ENCODE measurements at regions not wholly inside any gene's neighbourhood (a gene's known extent, or its start where the extent isn't known, plus 50 kb on each side); places are given as distances from the start of the nearest gene placed in this dataset.

- TF ChIP-seq POLR2A (IDR thresholded peaks at IDR 0.05) (no peak), EP300 (IDR thresholded peaks at IDR 0.05) (no peak), CTCF (IDR thresholded peaks at IDR 0.05) (no peak)
Measured at GRCh38 chr3:127352612-127353011, 64.8 kb upstream of the PRR20G start.

GRCh38 chr3:127351775-127352350 is 64.0 kb upstream of the PRR20G start:
- 71 to 80% (median 74%) methylated on average over 12 of the region's 12 CpGs for WGBS, 3 donors

More at GRCh38 chr3:127352612-127353011, 64.8 kb upstream of the PRR20G start:
- 64 to 69% (median 66%) methylated on average over 4 of the region's 4 CpGs for whole genome bisulfite sequencing, 3 donors
- Histone ChIP-seq H3K4me3 (no peak overlapping the region), H3K27me3 (no peaks in the 10 kb centered on the region), H3K36me3 (no peaks in the 10 kb centered on the region), H3K27ac (no peak overlapping the region), H3K4me1 (ENCODE audit: insufficient read depth) (no peaks in the 10 kb centered on the region), H3K9me3 (no peaks in the 10 kb centered on the region)
- intact Hi-C loops (cut with DNase I), result no loop called here
- no peak for DNase-seq

GRCh38 chr3:127351321-127351720 is 63.5 kb upstream of the PRR20G start:
- 51 to 62% (median 59%) methylated on average over 10 of the region's 10 CpGs for WGBS, 3 donors
- intact Hi-C loops (cut with DNase I), result no loop called here
- DNase-seq, result no peak
- H3K27me3 ChIP-seq, result no peaks in the 10 kb centered on the region
- TF ChIP-seq EP300 (IDR thresholded peaks at IDR 0.05) (no peak), CTCF (IDR thresholded peaks at IDR 0.05) (no peak), POLR2A (IDR thresholded peaks at IDR 0.05) (no peak)
- H3K9me3 ChIP-seq, result no peaks in the 10 kb centered on the region
- no peak overlapping the region for H3K4me3 ChIP-seq
- no peaks in the 10 kb centered on the region for H3K4me1 ChIP-seq (ENCODE audit: insufficient read depth)
- no peak overlapping the region for H3K27ac ChIP-seq
- H3K36me3 ChIP-seq, result no peaks in the 10 kb centered on the region

More at GRCh38 chr3:127351775-127352350, 64.0 kb upstream of the PRR20G start:
- intact Hi-C loops (cut with DNase I), result no loop called here
- Histone ChIP-seq H3K4me3 (no peak overlapping the region), H3K9me3 (no peaks in the 10 kb centered on the region), H3K27ac (no peak overlapping the region), H3K27me3 (no peaks in the 10 kb centered on the region), H3K36me3 (no peaks in the 10 kb centered on the region), H3K4me1 (ENCODE audit: insufficient read depth) (no peaks in the 10 kb centered on the region)
- TF ChIP-seq CTCF (IDR thresholded peaks at IDR 0.05) (no peak), POLR2A (IDR thresholded peaks at IDR 0.05) (no peak), EP300 (IDR thresholded peaks at IDR 0.05) (no peak)
- DNase-seq, result no peak

GRCh38 chr3:127350172-127351050 is 62.6 kb upstream of the PRR20G start:
- TF ChIP-seq EP300 (IDR thresholded peaks at IDR 0.05) (no peak), POLR2A (IDR thresholded peaks at IDR 0.05) (no peak), CTCF (IDR thresholded peaks at IDR 0.05) (no peak)
- no peaks in the 10 kb centered on the region for H3K4me1 ChIP-seq (ENCODE audit: insufficient read depth)
- H3K27ac ChIP-seq, result no peak overlapping the region
- H3K4me3 ChIP-seq, result no peak overlapping the region
- intact Hi-C loops (cut with DNase I), result no loop called here
- H3K36me3 ChIP-seq, result no peaks in the 10 kb centered on the region
- H3K27me3 ChIP-seq, result no peaks in the 10 kb centered on the region
- no peak for DNase-seq
- WGBS, 3 donors, result 71 to 77% (median 72%) methylated on average over 28 of the region's 28 CpGs
- H3K9me3 ChIP-seq, result peaks cover 0 to 3% of the 10 kb centered on the region in 2 donors

All from ovary (tissue), 7 donors.